ENCODE measurements at regions not wholly inside any gene's neighbourhood (a gene's known extent, or its start where the extent isn't known, plus 50 kb on each side); places are given as distances from the start of the nearest gene placed in this dataset.

DNA sequence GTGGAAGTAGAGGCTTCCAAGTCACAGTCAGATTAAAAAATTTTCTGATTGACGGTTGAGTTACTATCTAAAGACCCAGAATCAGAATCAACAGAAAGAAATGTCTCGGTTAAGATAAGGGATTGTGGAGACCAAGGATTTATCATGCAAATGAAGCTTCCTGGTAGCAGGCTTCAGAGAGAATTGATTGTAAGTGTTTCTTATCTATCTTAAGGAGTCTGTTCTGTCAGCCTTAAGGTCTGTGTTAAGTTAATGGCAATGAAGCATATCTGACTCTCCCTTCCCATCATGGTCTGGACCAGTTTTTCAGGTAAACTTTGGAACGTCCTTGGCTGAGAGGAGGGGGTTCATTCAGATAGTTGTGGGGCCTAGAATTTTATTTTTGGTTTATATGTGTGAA is 780.2 kb downstream of the FAM133A start:
- intact Hi-C loops (cut with DNase I), result no loop called here
- Histone ChIP-seq H3K36me3 (no peaks in the 10 kb centered on the region), H3K4me1 (no peaks in the 10 kb centered on the region), H3K4me3 (no peak overlapping the region), H3K9me3 (no peaks in the 10 kb centered on the region), H3K27me3 (no peaks in the 10 kb centered on the region), H3K27ac (no peak overlapping the region)
- WGBS, 2 donors, result 55 to 71% methylated on average over 3 of the region's 3 CpGs
- TF ChIP-seq EP300 (IDR thresholded peaks at IDR 0.05) (no peak), POLR2AphosphoS5 (IDR thresholded peaks at IDR 0.05) (no peak), POLR2A (IDR thresholded peaks at IDR 0.05) (no peak)
- TF ChIP-seq, protein P1, sequence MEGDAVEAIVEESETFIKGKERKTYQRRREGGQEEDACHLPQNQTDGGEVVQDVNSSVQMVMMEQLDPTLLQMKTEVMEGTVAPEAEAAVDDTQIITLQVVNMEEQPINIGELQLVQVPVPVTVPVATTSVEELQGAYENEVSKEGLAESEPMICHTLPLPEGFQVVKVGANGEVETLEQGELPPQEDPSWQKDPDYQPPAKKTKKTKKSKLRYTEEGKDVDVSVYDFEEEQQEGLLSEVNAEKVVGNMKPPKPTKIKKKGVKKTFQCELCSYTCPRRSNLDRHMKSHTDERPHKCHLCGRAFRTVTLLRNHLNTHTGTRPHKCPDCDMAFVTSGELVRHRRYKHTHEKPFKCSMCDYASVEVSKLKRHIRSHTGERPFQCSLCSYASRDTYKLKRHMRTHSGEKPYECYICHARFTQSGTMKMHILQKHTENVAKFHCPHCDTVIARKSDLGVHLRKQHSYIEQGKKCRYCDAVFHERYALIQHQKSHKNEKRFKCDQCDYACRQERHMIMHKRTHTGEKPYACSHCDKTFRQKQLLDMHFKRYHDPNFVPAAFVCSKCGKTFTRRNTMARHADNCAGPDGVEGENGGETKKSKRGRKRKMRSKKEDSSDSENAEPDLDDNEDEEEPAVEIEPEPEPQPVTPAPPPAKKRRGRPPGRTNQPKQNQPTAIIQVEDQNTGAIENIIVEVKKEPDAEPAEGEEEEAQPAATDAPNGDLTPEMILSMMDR (IDR thresholded peaks at IDR 0.05), result no peak
- DNase-seq, result no peak

DNA sequence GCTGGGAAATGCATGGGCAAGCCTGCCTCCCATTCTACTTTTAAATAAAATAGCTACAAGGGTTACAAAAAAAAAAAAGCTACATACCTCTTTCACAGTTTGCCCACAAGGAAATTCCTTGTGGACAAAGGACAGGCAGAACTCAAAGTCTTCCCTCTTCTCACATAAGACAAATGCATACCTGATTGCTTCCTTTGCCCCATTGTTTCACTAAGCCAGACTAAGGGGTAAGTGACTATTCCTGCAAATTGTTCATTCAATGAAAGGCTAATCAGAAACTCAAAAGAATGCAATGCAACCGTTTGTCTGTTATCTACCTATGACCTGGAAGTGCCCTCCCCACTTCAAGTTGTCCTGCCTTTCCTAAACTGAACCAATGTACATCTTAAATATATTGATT is 780.6 kb downstream of the FAM133A start:
- no peaks in the 10 kb centered on the region for H3K9me3 ChIP-seq
- H3K27me3 ChIP-seq, result no peaks in the 10 kb centered on the region
- H3K4me3 ChIP-seq, result no peak overlapping the region
- H3K36me3 ChIP-seq, result no peaks in the 10 kb centered on the region
- 5 to 20% methylated on average over 1 of the region's 1 CpG for WGBS, 2 donors
- no peaks in the 10 kb centered on the region for H3K4me1 ChIP-seq
- DNase-seq, result no peak
- H3K27ac ChIP-seq, result no peak overlapping the region
- TF ChIP-seq POLR2AphosphoS5 (IDR thresholded peaks at IDR 0.05) (no peak), POLR2A (IDR thresholded peaks at IDR 0.05) (no peak), EP300 (IDR thresholded peaks at IDR 0.05) (no peak)
- TF ChIP-seq, protein P1 (IDR thresholded peaks at IDR 0.05), result no peak
- intact Hi-C loops (cut with DNase I), result no loop called here

DNA sequence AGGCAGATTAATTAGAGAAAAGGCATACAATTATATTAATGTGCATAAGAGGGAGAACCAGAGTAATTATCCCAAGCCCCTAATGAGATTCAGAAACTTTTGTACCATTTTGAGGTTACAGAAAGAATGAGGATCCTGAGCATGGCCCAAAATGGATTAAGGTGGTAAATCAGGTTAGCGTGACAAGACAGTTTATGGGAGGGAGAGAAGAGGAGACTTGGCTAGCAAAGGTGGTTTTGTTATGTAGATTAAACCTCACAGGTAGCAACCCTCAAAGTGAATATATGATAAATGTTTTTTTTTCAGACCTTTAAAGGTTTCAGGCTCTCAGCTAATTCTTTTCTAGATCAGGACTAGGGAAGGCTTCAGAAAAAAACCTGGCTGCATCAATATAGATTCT is 781.8 kb downstream of the FAM133A start:
- 89 to 90% methylated on average over 1 of the region's 1 CpG for WGBS, 2 donors
- no peak for DNase-seq
- Histone ChIP-seq H3K9me3 (no peaks in the 10 kb centered on the region), H3K27me3 (no peaks in the 10 kb centered on the region), H3K27ac (no peak overlapping the region), H3K36me3 (no peaks in the 10 kb centered on the region), H3K4me1 (no peaks in the 10 kb centered on the region), H3K4me3 (no peak overlapping the region)
- TF ChIP-seq EP300 (IDR thresholded peaks at IDR 0.05) (no peak), POLR2AphosphoS5 (IDR thresholded peaks at IDR 0.05) (no peak), POLR2A (IDR thresholded peaks at IDR 0.05) (no peak)
- TF ChIP-seq, protein P1 (IDR thresholded peaks at IDR 0.05), result no peak
- intact Hi-C loops (cut with DNase I), result no loop called here

DNA sequence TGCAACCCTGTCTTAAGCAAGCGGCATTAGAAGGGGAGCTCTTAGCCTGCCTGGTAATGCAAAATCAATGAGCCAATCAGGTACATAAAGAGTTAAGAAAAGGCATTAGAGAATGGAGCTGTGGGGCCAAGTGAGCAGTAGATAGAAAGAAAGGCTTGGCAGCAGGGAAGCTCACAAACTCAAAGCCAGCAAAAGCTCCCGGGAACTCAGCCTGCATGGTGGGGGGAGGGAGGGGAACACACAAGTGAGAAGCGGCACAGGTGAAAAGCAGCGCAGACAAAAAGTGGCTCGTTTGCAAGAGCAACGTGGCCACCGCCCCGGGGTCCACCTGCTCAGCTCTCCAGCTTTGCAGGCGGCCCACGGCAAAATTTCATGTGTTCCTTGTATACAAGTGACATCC is 818.5 kb downstream of the FAM133A start:
- Histone ChIP-seq H3K4me1 (no peaks in the 10 kb centered on the region), H3K27me3 (no peaks in the 10 kb centered on the region), H3K4me3 (no peak overlapping the region), H3K36me3 (no peaks in the 10 kb centered on the region), H3K27ac (no peak overlapping the region), H3K9me3 (no peaks in the 10 kb centered on the region)
- no peak for DNase-seq
- TF ChIP-seq POLR2AphosphoS5 (IDR thresholded peaks at IDR 0.05) (no peak), POLR2A (IDR thresholded peaks at IDR 0.05) (no peak), EP300 (IDR thresholded peaks at IDR 0.05) (no peak)
- TF ChIP-seq, protein P1 (IDR thresholded peaks at IDR 0.05), result no peak
- WGBS, 2 donors, result 40 to 49% methylated on average over 10 of the region's 10 CpGs
- intact Hi-C loops (cut with DNase I), result no loop called here

DNA sequence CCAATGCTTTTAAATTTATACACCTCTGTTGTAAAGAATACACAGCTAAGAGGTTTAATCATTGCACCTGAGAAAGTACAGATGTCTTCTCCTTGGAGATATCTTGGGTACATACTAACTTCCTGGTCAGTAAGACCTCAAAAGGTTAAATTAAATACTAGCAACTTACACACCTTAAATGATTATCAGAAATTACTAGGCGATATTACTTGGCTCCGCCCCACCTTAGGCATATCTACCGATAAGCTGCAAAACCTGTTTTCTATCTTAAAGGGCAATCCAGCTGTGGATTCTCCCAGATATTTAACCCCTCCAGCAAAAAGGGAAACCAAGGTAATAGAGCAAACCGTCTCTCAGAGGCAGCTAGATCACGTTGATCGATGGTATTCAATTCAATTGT is 819.4 kb downstream of the FAM133A start:
- H3K36me3 ChIP-seq, result no peaks in the 10 kb centered on the region
- intact Hi-C loops (cut with DNase I), result no loop called here
- H3K4me3 ChIP-seq, result no peak overlapping the region
- TF ChIP-seq, protein P1 (IDR thresholded peaks at IDR 0.05), result no peak
- TF ChIP-seq POLR2AphosphoS5 (IDR thresholded peaks at IDR 0.05), result no peak
- no peak for TF ChIP-seq POLR2A (IDR thresholded peaks at IDR 0.05)
- TF ChIP-seq EP300 (IDR thresholded peaks at IDR 0.05), result no peak
- H3K4me1 ChIP-seq, result no peaks in the 10 kb centered on the region
- no peaks in the 10 kb centered on the region for H3K27me3 ChIP-seq
- WGBS, 2 donors, result 49 to 76% methylated on average over 6 of the region's 6 CpGs
- H3K9me3 ChIP-seq, result no peaks in the 10 kb centered on the region
- no peak for DNase-seq
- no peak overlapping the region for H3K27ac ChIP-seq

Measured in sigmoid colon (tissue), 6 donors.